Ishikawa (cell line): ENCODE measurements at regions not wholly inside any gene's neighbourhood (a gene's known extent, or its start where the extent isn't known, plus 50 kb on each side); places are given as distances from the start of the nearest gene placed in this dataset.

Experiments used
- CREB1 ChIP-seq: IDR thresholded peaks from 2 replicates; pipeline ENCODE4 v1.6.1; 2012; ENCODE audit warnings: low read depth
- EP300 ChIP-seq: IDR thresholded peaks from 2 replicates; pipeline ENCODE4 v1.6.1; 2012; ENCODE audit warnings: borderline replicate concordance
- NFIC ChIP-seq: IDR thresholded peaks from 2 replicates; pipeline ENCODE4 v1.6.1; 2012

DNA sequence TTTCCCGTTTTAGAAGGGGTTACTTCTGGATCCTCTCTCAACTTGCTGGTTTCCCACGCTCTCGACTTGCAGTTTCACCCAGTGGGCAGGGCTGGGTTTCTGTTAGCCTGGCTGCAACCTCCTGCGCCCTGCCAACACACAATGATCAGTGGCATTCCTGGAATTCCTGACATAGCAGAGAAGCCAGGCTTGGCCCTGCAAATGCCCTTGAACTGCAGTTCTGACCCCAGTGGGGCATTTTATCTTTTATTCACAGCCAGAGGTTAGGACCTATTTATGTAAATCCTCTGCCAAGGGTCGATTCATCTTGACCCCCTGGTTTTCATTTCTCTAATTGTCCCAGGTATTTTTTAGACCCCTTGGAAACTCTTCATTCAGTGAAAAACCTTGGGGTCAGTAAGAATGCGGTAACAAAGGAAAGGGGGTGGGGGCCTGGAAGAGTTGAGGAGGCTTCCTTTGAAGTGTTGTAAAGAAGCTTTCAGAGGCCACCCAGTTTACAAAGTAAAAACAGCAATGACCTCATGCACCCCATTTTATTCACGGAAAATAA, 217.6 kb downstream of the ZNF674 start:
- TF ChIP-seq NFIC (peak; percentile 95), CREB1 (no peak), EP300 (peak; percentile 98)
